Uterus (tissue), 2 donors: ENCODE measurements at regions not wholly inside any gene's neighbourhood (a gene's known extent, or its start where the extent isn't known, plus 50 kb on each side); places are given as distances from the start of the nearest gene placed in this dataset.

Experiments
- POLR2A ChIP-seq, 2 donors: fragments of 450-650 bp; IDR thresholded peaks; one replicate each; pipeline ENCODE4 v1.6.1; 2016; ENCODE audit warnings: antibody characterized with exemption in 2 of 2, mild to moderate bottlenecking in 1 of 2, moderate library complexity in 1 of 2
- TF ChIP-seq, protein P1 (sequence below), 4 experiments: fragments of 200-600 bp in 2 of 4; fragments of 450-650 bp in 2 of 4; sonication (generic) in 2 of 4; IDR thresholded peaks; one replicate each; pipeline ENCODE4 v1.5.1; 2016 to 2019; ENCODE audit warnings: antibody characterized with exemption in 4 of 4, mild to moderate bottlenecking in 2 of 4, moderate library complexity in 1 of 4

GRCh38 chr1:14064649-14065442 lies 364.9 kb downstream of the PRDM2 start:
- no peak for TF ChIP-seq POLR2A (IDR thresholded peaks at IDR 0.05)
- TF ChIP-seq, protein P1, sequence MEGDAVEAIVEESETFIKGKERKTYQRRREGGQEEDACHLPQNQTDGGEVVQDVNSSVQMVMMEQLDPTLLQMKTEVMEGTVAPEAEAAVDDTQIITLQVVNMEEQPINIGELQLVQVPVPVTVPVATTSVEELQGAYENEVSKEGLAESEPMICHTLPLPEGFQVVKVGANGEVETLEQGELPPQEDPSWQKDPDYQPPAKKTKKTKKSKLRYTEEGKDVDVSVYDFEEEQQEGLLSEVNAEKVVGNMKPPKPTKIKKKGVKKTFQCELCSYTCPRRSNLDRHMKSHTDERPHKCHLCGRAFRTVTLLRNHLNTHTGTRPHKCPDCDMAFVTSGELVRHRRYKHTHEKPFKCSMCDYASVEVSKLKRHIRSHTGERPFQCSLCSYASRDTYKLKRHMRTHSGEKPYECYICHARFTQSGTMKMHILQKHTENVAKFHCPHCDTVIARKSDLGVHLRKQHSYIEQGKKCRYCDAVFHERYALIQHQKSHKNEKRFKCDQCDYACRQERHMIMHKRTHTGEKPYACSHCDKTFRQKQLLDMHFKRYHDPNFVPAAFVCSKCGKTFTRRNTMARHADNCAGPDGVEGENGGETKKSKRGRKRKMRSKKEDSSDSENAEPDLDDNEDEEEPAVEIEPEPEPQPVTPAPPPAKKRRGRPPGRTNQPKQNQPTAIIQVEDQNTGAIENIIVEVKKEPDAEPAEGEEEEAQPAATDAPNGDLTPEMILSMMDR (IDR thresholded peaks at IDR 0.05), result no peak
